HG03460 (cell line): ENCODE measurements at regions not wholly inside any gene's neighbourhood (a gene's known extent, or its start where the extent isn't known, plus 50 kb on each side); places are given as distances from the start of the nearest gene placed in this dataset.
"Not testable (repeated sequence)": the region's sequence is repeated elsewhere in the genome, so short reads cannot be mapped to it uniquely, and the experiment has no call there.

ENCODE experiments used
- ATAC-seq: cut with Tn5 transposase; IDR thresholded peaks from one replicate; pipeline ENCODE4 v1.9.1; 2021; ENCODE audit not compliant: unreplicated experiment

- no peak for ATAC-seq
These were observed 629.3 kb upstream of the ST8SIA4 start for GRCh38 chr5:101532430-101532829.

- no peak for ATAC-seq
These were observed 627.9 kb upstream of the ST8SIA4 start for GRCh38 chr5:101531026-101531425.

GRCh38 chr5:101529094-101529493, 626.0 kb upstream of the ST8SIA4 start:
- ATAC-seq: not testable (repeated sequence)

GRCh38 chr5:101520417-101520816, 617.3 kb upstream of the ST8SIA4 start:
- no peak for ATAC-seq

- no peak for ATAC-seq
These were observed 614.7 kb upstream of the ST8SIA4 start for GRCh38 chr5:101517795-101518194.

GRCh38 chr5:101515721-101516120, 612.6 kb upstream of the ST8SIA4 start:
- no peak for ATAC-seq

GRCh38 chr5:101505891-101506570, 602.9 kb upstream of the ST8SIA4 start:
- no peak for ATAC-seq

GRCh38 chr5:101482931-101483330, 579.8 kb upstream of the ST8SIA4 start:
- no peak for ATAC-seq

GRCh38 chr5:101473483-101473882, 570.4 kb upstream of the ST8SIA4 start:
- no peak for ATAC-seq

GRCh38 chr5:101461455-101461854, 558.4 kb upstream of the ST8SIA4 start:
- no peak for ATAC-seq

GRCh38 chr5:101458587-101458986, 555.5 kb upstream of the ST8SIA4 start:
- ATAC-seq: no peak

- no peak for ATAC-seq
These were observed 552.8 kb upstream of the ST8SIA4 start for GRCh38 chr5:101455851-101456250.

- no peak for ATAC-seq
These were observed 552.0 kb upstream of the ST8SIA4 start for GRCh38 chr5:101455048-101455447.

- not testable (repeated sequence) for ATAC-seq
These were observed 539.2 kb upstream of the ST8SIA4 start for GRCh38 chr5:101442281-101442680.

GRCh38 chr5:101440173-101440572, 537.1 kb upstream of the ST8SIA4 start:
- no peak for ATAC-seq

- ATAC-seq: no peak
These were observed 534.3 kb upstream of the ST8SIA4 start for GRCh38 chr5:101437351-101437750.

- no peak for ATAC-seq
These were observed 532.7 kb upstream of the ST8SIA4 start for GRCh38 chr5:101435768-101436167.

GRCh38 chr5:101431201-101431600, 528.1 kb upstream of the ST8SIA4 start:
- no peak for ATAC-seq

- no peak for ATAC-seq
These were observed 527.5 kb upstream of the ST8SIA4 start for GRCh38 chr5:101430551-101430950.

GRCh38 chr5:101429241-101429640, 526.2 kb upstream of the ST8SIA4 start:
- no peak for ATAC-seq

- ATAC-seq: no peak
These were observed 522.3 kb upstream of the ST8SIA4 start for GRCh38 chr5:101425339-101425859.

- ATAC-seq: no peak
These were observed 521.6 kb upstream of the ST8SIA4 start for GRCh38 chr5:101424530-101425175.
